Dendritic cell treated with granulocyte-macrophage colony-stimulating factor and Interleukin-4, amounts not matched to agents 40 ng/mL and 50 ng/mL, for 4 days (primary cell): ENCODE measurements at regions not wholly inside any gene's neighbourhood (a gene's known extent, or its start where the extent isn't known, plus 50 kb on each side); places are given as distances from the start of the nearest gene placed in this dataset.
"Not testable (repeated sequence)": the region's sequence is repeated elsewhere in the genome, so short reads cannot be mapped to it uniquely, and the experiment has no call there.

ENCODE experiments used
- H3K27ac Mint-ChIP-seq: one replicate; pipeline ENCODE4 v1.8.0; 2022; ENCODE audit warnings: mild to moderate bottlenecking, mixed read lengths
- H3K27me3 Mint-ChIP-seq: one replicate; pipeline ENCODE4 v1.8.0; 2022; ENCODE audit warnings: mild to moderate bottlenecking, mixed read lengths
- H3K36me3 Mint-ChIP-seq: one replicate; pipeline ENCODE4 v1.8.0; 2022; ENCODE audit warnings: low read depth, mixed read lengths
- H3K4me1 Mint-ChIP-seq: one replicate; pipeline ENCODE4 v1.8.0; 2022; ENCODE audit warnings: low read depth, mixed read lengths
- H3K4me3 Mint-ChIP-seq: one replicate; pipeline ENCODE4 v1.8.0; 2022; ENCODE audit warnings: mild to moderate bottlenecking, moderate library complexity, mixed read lengths
- H3K9me3 Mint-ChIP-seq: one replicate; pipeline ENCODE4 v1.8.0; 2022; ENCODE audit warnings: mixed read lengths
- intact Hi-C: fragments of 100-400 bp; cut with micrococcal nuclease; formaldehyde crosslinking; loops from one replicate; pipeline ENCODE4 v1.15.0; 2022

GRCh38 chr13:38283346-38283745 is 66.3 kb upstream of the UFM1 start:
- no peaks in the 10 kb centered on the region for H3K36me3 Mint-ChIP-seq
- intact Hi-C loops = no loop called here
- H3K27ac Mint-ChIP-seq = no peak overlapping the region
- no peaks in the 10 kb centered on the region for H3K27me3 Mint-ChIP-seq
- peaks cover 45% of the 10 kb centered on the region for H3K9me3 Mint-ChIP-seq
- no peak overlapping the region for H3K4me3 Mint-ChIP-seq
- H3K4me1 Mint-ChIP-seq = no peaks in the 10 kb centered on the region

GRCh38 chr13:38265132-38265497 is 84.5 kb upstream of the UFM1 start:
- Mint-ChIP-seq H3K36me3 (no peaks in the 10 kb centered on the region), H3K9me3 (peaks cover 50% of the 10 kb centered on the region), H3K27me3 (no peaks in the 10 kb centered on the region), H3K4me3 (no peak overlapping the region), H3K4me1 (no peaks in the 10 kb centered on the region), H3K27ac (no peak overlapping the region)
- intact Hi-C loops = no loop called here

- H3K36me3 Mint-ChIP-seq = no peaks in the 10 kb centered on the region
- no peaks in the 10 kb centered on the region for H3K27me3 Mint-ChIP-seq
- no peaks in the 10 kb centered on the region for H3K4me1 Mint-ChIP-seq
- H3K27ac Mint-ChIP-seq = no peak overlapping the region
- intact Hi-C loops = no loop called here
- peaks cover 44% of the 10 kb centered on the region for H3K9me3 Mint-ChIP-seq
- H3K4me3 Mint-ChIP-seq = no peak overlapping the region
Observed at GRCh38 chr13:38264363-38265131, 85.1 kb upstream of the UFM1 start.

GRCh38 chr13:38262211-38262610 is 87.4 kb upstream of the UFM1 start:
- H3K27me3 Mint-ChIP-seq = no peaks in the 10 kb centered on the region
- no peak overlapping the region for H3K27ac Mint-ChIP-seq
- H3K9me3 Mint-ChIP-seq = peaks cover 23% of the 10 kb centered on the region
- H3K4me1 Mint-ChIP-seq = no peaks in the 10 kb centered on the region
- H3K36me3 Mint-ChIP-seq = no peaks in the 10 kb centered on the region
- intact Hi-C loops = no loop called here
- H3K4me3 Mint-ChIP-seq = no peak overlapping the region

DNA sequence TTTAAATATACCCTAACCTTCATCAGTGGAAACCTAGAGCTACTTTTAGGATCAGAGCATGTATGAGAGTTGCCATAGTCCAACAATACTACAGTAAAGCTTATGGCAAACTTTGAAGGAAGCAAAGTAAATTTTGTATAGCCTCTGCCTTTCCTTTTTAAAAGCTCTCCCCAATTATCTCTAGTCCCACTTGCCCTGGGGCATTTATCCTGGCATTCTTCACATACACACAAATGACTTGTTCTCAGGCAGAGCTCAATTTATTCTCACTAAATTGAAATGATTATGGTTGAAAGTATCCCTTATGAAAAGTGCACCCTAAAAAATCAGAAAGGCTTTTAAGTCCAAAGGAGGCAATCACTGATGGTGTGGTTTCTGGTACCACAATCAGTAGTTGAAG is 94.1 kb upstream of the UFM1 start:
- intact Hi-C loops = no loop called here
- Mint-ChIP-seq H3K27ac (no peak overlapping the region), H3K36me3 (no peaks in the 10 kb centered on the region), H3K4me1 (no peaks in the 10 kb centered on the region), H3K9me3 (no peaks in the 10 kb centered on the region), H3K27me3 (no peaks in the 10 kb centered on the region), H3K4me3 (no peak overlapping the region)

GRCh38 chr13:38239874-38240273 is 109.8 kb upstream of the UFM1 start:
- H3K9me3 Mint-ChIP-seq = peaks cover 17% of the 10 kb centered on the region
- H3K4me1 Mint-ChIP-seq = no peaks in the 10 kb centered on the region
- no peaks in the 10 kb centered on the region for H3K36me3 Mint-ChIP-seq
- intact Hi-C loops = no loop called here
- H3K4me3 Mint-ChIP-seq = no peak overlapping the region
- no peaks in the 10 kb centered on the region for H3K27me3 Mint-ChIP-seq
- H3K27ac Mint-ChIP-seq = no peak overlapping the region

DNA sequence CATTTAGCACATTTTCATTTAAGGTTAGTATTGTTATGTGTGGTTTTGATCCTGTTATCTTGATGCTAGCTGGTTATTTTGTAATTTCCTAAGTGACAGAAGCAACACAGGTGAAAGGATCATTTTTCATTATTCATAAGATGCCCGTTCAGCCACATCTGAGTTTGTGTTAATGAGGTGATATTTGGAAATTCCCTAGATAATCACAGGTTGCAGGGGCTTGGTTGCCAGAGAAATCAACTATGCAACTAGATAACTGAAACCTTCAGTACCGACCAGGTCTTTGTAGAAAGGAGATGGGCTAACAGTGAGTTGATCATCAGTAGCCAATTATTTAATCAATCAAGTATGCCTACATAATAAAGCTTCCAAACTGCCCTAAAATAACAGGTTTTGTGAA is 121.3 kb upstream of the UFM1 start:
- no peak overlapping the region for H3K27ac Mint-ChIP-seq
- H3K36me3 Mint-ChIP-seq = no peaks in the 10 kb centered on the region
- no peaks in the 10 kb centered on the region for H3K4me1 Mint-ChIP-seq
- peaks cover 28% of the 10 kb centered on the region for H3K9me3 Mint-ChIP-seq
- intact Hi-C loops = no loop called here
- H3K27me3 Mint-ChIP-seq = no peaks in the 10 kb centered on the region
- H3K4me3 Mint-ChIP-seq = no peak overlapping the region

- Mint-ChIP-seq H3K27me3 (no peaks in the 10 kb centered on the region), H3K36me3 (no peaks in the 10 kb centered on the region), H3K27ac (no peak overlapping the region), H3K4me1 (peaks cover 2% of the 10 kb centered on the region), H3K9me3 (peaks cover 12% of the 10 kb centered on the region), H3K4me3 (no peak overlapping the region)
- intact Hi-C loops = no loop called here
Observed at GRCh38 chr13:38226496-38226895, 123.2 kb upstream of the UFM1 start.

- Mint-ChIP-seq H3K27ac (no peak overlapping the region), H3K4me3 (no peak overlapping the region), H3K27me3 (no peaks in the 10 kb centered on the region), H3K36me3 (no peaks in the 10 kb centered on the region), H3K9me3 (peaks cover 8% of the 10 kb centered on the region), H3K4me1 (peaks cover 9% of the 10 kb centered on the region)
- intact Hi-C loops = no loop called here
Observed at GRCh38 chr13:38223089-38223488, 126.6 kb upstream of the UFM1 start.

DNA sequence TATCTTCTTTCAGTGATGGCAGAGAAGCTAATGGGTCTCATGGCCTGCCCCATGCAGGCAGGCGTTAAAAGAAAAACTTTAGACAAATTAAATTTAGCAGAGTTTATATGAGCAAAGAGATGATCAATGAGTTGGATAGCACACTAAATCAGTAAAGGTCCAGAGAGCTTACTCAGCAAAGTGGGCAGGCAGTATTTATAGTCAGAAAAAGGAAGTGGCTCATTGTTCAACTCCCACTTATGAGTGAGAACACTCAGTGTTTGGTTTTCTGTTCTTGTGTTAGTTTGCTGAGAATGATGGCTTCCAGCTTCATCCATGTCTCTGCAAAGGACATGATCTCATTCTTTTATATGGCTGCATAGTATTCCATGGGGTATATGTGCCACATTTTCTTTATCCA is 128.5 kb upstream of the UFM1 start:
- H3K36me3 Mint-ChIP-seq, H3K27ac Mint-ChIP-seq, H3K9me3 Mint-ChIP-seq, H3K4me3 Mint-ChIP-seq, intact Hi-C loops, H3K27me3 Mint-ChIP-seq, H3K4me1 Mint-ChIP-seq: not testable (repeated sequence)

DNA sequence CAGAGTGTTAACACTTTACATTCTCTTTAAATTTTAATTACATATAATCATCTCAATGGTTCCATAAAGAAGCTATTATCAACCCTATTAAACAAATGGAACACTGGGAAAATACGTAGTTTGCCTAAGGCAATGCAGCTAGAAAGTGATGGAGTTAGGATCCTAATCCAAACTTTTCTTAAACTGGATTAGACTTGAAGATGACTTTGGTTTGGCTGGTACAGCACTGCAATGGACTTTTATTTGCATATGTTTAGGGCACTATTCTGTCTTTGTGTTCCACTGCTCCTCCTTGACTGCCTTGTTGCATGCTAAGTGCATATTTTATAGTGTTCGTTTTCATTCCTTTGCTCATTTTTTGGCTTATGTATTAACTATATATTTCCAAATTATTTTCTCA is 133.5 kb upstream of the UFM1 start:
- H3K27me3 Mint-ChIP-seq = no peaks in the 10 kb centered on the region
- H3K36me3 Mint-ChIP-seq = no peaks in the 10 kb centered on the region
- H3K4me1 Mint-ChIP-seq = peaks cover 5% of the 10 kb centered on the region
- no peak overlapping the region for H3K27ac Mint-ChIP-seq
- intact Hi-C loops = no loop called here
- H3K9me3 Mint-ChIP-seq = peaks cover 11% of the 10 kb centered on the region
- H3K4me3 Mint-ChIP-seq = no peak overlapping the region

GRCh38 chr13:38213314-38213713 is 136.3 kb upstream of the UFM1 start:
- H3K4me3 Mint-ChIP-seq = no peak overlapping the region
- no peak overlapping the region for H3K27ac Mint-ChIP-seq
- no peaks in the 10 kb centered on the region for H3K36me3 Mint-ChIP-seq
- H3K4me1 Mint-ChIP-seq = no peaks in the 10 kb centered on the region
- no peaks in the 10 kb centered on the region for H3K27me3 Mint-ChIP-seq
- intact Hi-C loops = no loop called here
- peaks cover 9% of the 10 kb centered on the region for H3K9me3 Mint-ChIP-seq

GRCh38 chr13:38210928-38211596 is 138.6 kb upstream of the UFM1 start:
- H3K27me3 Mint-ChIP-seq = no peaks in the 10 kb centered on the region
- intact Hi-C loops = no loop called here
- peaks cover 16% of the 10 kb centered on the region for H3K9me3 Mint-ChIP-seq
- H3K4me1 Mint-ChIP-seq = no peaks in the 10 kb centered on the region
- no peak overlapping the region for H3K27ac Mint-ChIP-seq
- no peaks in the 10 kb centered on the region for H3K36me3 Mint-ChIP-seq
- no peak overlapping the region for H3K4me3 Mint-ChIP-seq

GRCh38 chr13:38204556-38204955 is 145.1 kb upstream of the UFM1 start:
- H3K36me3 Mint-ChIP-seq = no peaks in the 10 kb centered on the region
- no peak overlapping the region for H3K27ac Mint-ChIP-seq
- no peaks in the 10 kb centered on the region for H3K4me1 Mint-ChIP-seq
- peaks cover 7% of the 10 kb centered on the region for H3K9me3 Mint-ChIP-seq
- H3K27me3 Mint-ChIP-seq = no peaks in the 10 kb centered on the region
- no peak overlapping the region for H3K4me3 Mint-ChIP-seq
- intact Hi-C loops = no loop called here

DNA sequence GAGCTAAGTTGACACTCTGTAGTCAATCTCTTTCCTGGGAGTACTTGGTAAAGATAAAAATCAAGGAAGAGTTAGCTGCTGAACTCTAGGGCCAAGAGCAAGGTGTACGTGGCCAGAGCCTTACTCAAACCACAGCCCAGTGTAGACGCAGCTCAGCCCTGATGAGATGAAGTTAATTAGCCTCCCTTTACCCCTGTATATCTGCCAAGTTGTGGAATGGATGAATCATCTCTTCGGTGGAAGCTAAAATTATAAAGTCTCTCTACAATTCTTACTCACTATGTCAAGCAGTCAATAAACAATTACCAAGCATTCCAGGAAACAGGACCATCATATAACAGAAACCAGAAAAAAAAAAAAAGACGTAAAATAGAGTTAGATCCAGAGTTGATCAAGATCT is 146.9 kb upstream of the UFM1 start:
- Mint-ChIP-seq H3K4me3 (no peak overlapping the region), H3K4me1 (no peaks in the 10 kb centered on the region), H3K36me3 (no peaks in the 10 kb centered on the region), H3K27ac (no peak overlapping the region), H3K27me3 (no peaks in the 10 kb centered on the region), H3K9me3 (peaks cover 5% of the 10 kb centered on the region)
- intact Hi-C loops = no loop called here
